ENCODE measurements at regions not wholly inside any gene's neighbourhood (a gene's known extent, or its start where the extent isn't known, plus 50 kb on each side); places are given as distances from the start of the nearest gene placed in this dataset.

- TF ChIP-seq REST (IDR thresholded peaks at IDR 0.05; ENCODE audit: low read depth, low read length) (no peak), RFX5 (IDR thresholded peaks at IDR 0.05; ENCODE audit: low read length) (no peak), CTCF (IDR thresholded peaks at IDR 0.05) (no peak), ELF1 (IDR thresholded peaks at IDR 0.05) (no peak), EP300 (IDR thresholded peaks at IDR 0.05; ENCODE audit: borderline replicate concordance in 1 of 2, low read depth in 1 of 2, low read length in 1 of 2) (no peak), FOXM1 (IDR thresholded peaks at IDR 0.05; ENCODE audit: low read depth) (no peak)
Measured at GRCh38 chrX:41026702-41027078, 58.6 kb upstream of the USP9X start.
